Activated CD4-positive, alpha-beta T cell treated with anti-CD3 and anti-CD28 coated beads, Interleukin-2, amount 50 U/mL, for 4 hours (primary cell): ENCODE measurements at regions not wholly inside any gene's neighbourhood (a gene's known extent, or its start where the extent isn't known, plus 50 kb on each side); places are given as distances from the start of the nearest gene placed in this dataset.
"Not testable (repeated sequence)": the region's sequence is repeated elsewhere in the genome, so short reads cannot be mapped to it uniquely, and the experiment has no call there.

Experiments used
- DNase-seq, 2 experiments: peaks; one replicate each; pipeline ENCODE4 v3.0.0-alpha.2; 2020

- no peak for DNase-seq
Measured at GRCh38 chr3:105285653-105286241, 81.0 kb upstream of the ALCAM start.

- DNase-seq, result no peak
Measured at GRCh38 chr3:105293441-105293840, 73.3 kb upstream of the ALCAM start.

DNA sequence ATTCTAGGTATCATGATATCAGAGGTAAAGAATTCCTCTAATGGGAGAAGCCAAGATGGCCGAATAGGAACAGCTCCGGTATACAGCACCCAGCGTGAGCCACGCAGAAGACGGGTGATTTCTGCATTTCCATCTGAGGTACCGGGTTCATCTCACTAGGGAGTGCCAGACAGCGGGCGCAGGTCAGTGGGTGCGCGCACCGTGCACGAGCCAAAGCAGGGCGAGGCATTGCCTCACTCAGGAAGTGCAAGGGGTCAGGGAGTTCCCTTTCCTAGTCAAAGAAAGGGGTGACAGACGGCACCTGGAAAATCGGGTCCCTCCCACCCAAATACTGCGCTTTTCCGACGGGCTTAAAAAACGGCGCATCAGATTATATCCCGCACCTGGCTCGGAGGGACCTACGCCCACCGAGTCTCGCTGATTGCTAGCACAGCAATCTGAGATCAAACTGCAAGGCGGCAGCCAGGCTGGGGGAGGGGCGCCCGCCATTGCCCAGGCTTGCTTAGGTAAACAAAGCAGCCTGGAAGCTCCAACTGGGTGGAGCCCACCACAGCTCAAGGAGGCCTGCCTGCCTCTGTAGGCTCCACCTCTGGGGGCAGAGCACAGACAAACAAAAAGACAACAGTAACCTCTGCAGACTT lies 70.4 kb upstream of the ALCAM start:
- DNase-seq, result not testable (repeated sequence)

GRCh38 chr3:105304487-105304886 lies 62.2 kb upstream of the ALCAM start:
- no peak for DNase-seq

DNA sequence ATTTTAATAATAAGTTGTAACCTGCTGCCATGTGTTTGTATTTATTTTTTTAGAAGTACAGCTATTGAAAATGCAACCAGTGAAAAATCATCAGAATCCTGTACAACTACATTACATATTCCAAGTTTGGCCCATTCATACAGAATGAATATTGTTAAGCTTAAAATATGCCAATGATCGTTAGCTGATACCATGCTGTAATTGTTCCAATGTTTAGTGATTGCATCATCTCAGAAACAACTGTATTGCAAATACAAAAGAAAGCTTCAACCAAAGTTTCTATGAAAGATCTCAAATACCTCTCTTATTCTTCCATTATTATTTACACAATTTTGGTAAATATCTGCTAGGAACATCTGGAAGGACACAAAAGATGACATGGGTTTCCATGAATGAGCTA lies 51.6 kb upstream of the ALCAM start:
- DNase-seq, result no peak

DNA sequence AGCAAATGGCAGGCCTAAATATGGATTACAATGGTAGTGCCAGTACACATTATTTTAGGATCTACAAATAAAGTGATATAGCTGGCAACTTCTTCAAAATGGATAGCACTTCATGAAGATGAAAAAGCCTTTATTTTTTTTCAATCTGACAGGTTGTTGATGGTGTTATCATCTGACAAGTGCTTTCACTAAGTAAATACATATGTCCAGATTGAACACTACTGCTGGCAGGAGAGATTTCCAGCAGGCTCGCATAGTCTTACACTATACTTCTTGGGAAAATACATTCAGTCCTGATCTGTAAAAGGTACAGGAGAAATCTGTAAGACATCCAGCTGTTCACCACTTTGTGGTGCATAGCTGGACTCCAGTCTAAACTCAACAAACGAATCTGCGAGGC lies 50.9 kb upstream of the ALCAM start:
- no peak for DNase-seq

DNA sequence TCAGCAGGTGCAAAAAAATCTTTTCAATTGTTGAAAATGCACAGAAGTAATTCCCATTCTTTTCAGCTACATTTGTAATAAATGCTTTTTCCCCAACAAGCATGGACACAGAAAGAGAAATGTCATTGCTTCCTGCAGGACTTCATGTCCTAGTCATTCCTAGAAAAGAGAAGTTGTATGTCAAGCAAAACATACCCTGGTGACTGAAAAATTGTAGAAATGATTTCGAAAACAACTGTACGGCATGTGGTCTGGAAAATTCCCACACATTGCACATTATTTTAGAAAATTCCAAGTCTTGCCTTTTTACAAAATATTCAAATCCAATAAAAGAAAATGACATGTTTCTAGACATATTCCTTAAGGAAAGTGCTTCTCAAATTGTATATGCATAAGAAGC lies 50.4 kb upstream of the ALCAM start:
- DNase-seq, result no peak
